LHCN-M2 (cell line): ENCODE measurements at regions not wholly inside any gene's neighbourhood (a gene's known extent, or its start where the extent isn't known, plus 50 kb on each side); places are given as distances from the start of the nearest gene placed in this dataset.
"Not testable (repeated sequence)": the region's sequence is repeated elsewhere in the genome, so short reads cannot be mapped to it uniquely, and the experiment has no call there.

Source experiments
- DNase-seq: peaks from one replicate; pipeline ENCODE4 v3.0.0-alpha.2; 2012; ENCODE audit warnings: low read depth

- DNase-seq, result no peak
These were observed 171.6 kb upstream of the NPSR1 start for GRCh38 chr7:34486371-34486770.

GRCh38 chr7:34487391-34488115 is 170.5 kb upstream of the NPSR1 start:
- DNase-seq, result no peak

DNA sequence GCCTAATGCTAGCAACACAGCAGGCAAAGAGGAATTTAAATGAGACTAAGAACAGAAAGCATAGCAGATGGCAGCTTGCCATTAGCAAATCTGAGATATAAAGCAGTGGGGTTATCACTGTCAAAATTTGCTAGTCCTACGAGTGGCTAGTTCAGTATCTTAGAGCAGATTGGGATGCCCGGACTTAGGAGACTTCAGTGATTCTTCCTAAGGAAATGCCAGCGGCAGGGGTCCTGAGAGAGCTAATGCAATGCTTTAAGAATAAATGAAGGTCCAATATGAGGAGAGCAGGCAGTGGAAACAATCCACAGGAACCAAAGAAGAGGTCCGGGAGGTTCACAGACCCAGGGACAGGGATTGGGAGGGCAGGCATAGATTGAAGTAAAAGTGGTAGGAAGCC is 169.3 kb upstream of the NPSR1 start:
- DNase-seq, result no peak

DNA sequence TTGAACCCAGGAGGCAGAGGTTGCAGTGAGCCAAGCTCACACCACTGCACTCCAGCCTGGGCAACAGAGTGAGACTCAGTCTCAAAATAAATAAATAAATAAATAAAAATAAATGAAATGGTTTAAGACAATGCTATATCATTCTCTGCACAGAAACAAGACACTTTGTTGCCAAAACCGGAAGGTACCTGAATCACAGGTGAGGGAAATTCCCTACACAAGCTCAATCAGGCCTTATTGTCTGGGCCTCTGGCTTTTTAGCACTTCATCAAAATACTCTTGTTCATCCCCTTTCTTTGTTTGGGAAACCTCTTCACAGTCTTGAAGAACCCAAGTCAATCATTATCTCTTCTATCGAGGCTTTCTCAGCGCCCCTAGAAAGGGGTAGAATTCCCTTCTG is 166.1 kb upstream of the NPSR1 start:
- DNase-seq, result no peak

- no peak for DNase-seq
These were observed 164.3 kb upstream of the NPSR1 start for GRCh38 chr7:34493752-34494151.

DNA sequence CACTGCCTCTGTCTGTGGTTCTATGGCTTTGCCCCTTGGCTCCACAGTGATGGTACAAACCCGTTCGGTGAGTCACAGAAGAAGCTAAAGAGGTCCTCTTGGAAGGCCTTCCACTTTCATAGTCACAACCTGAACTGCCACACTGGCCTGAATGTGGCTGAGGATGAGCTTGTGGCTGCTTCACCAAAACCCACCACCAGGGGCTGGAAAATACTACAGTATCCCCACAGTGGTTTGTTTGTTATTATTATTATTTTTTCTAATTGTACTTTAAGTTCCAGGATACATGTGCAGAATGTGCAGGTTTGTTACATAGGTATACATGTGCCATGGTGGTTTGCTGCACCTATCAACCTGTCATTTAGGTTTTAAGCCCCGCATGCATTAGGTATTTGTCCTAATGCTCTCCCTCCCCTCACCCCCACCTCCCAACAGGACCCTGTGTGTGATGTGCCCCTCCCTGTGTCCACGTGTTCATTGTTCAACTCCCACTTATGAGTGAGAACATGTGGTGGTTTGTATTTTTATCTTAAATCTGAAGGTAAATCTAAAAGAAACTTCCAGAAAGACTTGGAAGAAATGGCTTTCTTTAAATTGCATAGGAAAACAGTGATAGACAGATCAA is 160.8 kb upstream of the NPSR1 start:
- DNase-seq, result no peak

DNA sequence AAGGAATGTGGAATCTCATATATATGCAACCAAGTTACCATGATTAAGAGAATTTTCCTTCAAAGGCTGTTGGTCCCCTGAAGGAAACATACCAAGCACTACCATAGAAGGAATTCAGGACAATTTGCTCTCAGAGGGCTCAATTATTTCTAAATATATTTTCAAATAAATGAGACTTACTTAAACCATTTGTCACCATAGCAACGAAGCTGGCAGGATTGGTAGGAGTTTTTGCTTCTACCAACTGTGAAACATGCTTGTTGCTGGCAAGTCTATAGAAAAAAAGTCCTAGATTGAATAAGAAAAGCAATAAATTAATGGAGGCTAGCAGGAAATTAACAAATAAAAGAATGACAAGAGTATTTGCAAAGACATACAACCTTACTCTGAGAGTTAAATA is 156.9 kb upstream of the NPSR1 start:
- no peak for DNase-seq

GRCh38 chr7:34507191-34507590 is 150.8 kb upstream of the NPSR1 start:
- no peak for DNase-seq

GRCh38 chr7:34523226-34523918 is 134.6 kb upstream of the NPSR1 start:
- peak; percentile 67 for DNase-seq

GRCh38 chr7:34530259-34530658 is 127.8 kb upstream of the NPSR1 start:
- DNase-seq, result no peak

DNA sequence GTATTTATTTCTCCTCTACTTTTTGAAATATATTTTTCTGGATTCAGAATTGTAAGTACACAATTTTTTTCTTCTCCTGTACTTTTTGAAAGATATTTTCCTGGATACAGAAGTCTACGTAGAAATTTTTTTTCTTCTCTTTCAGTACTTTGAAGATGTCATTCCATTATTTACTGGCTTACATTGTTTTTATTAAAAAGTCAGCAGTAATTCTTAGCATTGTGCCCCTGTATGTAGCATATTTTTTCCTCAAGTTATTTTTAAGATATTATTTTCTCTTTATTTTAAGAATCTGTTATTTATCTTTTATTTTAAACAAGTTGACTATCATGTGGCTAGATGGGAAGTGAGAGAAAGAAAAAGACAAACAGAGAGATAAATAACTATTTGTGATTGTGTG is 119.0 kb upstream of the NPSR1 start:
- DNase-seq, result no peak

DNA sequence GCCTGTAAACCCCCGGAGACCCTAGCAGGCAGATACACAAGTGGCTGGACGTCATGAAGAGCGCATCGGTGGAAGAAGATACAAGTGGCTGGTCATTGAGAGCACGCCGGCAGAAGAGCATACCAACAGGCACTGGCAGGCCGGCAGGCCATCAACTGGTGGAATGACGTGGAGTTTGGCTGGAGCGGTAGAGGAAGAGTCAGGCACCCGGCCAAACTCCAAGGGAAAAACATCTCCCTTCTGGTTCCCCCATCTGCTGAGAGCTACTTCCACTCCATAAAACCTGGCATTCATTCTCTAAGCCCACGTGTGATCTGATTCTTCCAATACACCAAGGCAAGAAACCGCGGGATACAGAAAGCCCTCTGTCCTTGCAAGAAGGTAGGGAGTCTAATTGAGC is 113.4 kb upstream of the NPSR1 start:
- DNase-seq, result no peak

DNA sequence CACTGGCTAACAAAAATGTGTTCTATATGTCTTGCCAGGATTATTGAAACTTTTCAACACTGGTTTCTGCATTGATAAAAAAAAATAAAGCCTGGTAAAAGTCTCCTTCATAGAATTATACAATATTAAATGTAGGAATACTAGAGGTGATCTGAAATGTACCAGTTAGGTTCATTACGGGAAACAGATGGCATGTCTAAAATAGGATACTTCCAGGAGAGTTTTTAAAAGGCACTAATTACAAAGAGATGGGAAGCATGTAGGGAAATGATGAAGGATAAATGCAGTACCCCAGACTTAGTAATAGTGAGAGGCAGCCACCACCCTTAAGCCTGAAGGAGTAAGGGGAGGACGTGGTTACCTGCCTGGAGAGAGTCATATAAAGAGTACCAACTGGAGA is 107.0 kb upstream of the NPSR1 start:
- no peak for DNase-seq

GRCh38 chr7:34552502-34552901 is 105.5 kb upstream of the NPSR1 start:
- DNase-seq, result no peak

DNA sequence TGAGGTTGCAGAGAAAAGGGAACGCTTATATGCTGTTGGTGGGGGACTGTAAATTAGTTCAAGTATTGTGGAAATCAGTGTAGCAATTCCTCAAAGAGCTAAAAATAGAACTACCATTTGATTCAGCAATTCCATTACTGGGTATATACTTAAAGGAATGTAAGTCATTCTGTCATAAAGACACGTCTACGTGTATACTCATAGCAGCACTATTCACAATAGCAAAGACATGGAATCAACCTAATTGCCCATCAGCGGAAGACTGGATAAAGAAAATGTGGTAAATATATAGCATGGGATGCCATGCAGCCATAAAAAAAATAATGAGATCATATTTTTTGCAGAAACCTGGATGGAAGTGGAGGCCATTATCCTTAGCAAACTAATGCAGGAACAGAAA is 100.0 kb upstream of the NPSR1 start:
- no peak for DNase-seq

- no peak for DNase-seq
These were observed 93.9 kb upstream of the NPSR1 start for GRCh38 chr7:34564091-34564490.

DNA sequence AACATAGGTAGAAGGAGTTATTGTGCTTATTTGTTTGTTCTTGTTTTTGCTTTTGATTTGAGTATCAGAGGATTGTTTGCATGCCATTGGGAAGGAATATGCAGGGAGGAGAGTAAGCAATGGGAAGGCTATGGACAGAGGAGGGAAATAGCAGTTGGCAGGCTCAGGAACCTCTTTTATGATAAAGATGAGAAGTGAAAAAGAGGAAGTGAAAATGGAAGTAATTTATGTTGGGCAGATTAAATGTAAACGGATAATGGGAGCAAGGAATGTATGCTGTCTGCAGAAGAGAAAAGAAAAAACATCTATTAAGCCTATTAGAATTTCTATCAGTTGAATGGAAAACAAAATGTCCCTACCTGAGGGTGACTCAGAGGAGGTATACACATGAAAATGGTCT is 90.1 kb upstream of the NPSR1 start:
- no peak for DNase-seq

- no peak for DNase-seq
These were observed 87.9 kb upstream of the NPSR1 start for GRCh38 chr7:34569975-34570699.

- no peak for DNase-seq
These were observed 83.0 kb upstream of the NPSR1 start for GRCh38 chr7:34575006-34575405.

GRCh38 chr7:34577934-34578333 is 80.1 kb upstream of the NPSR1 start:
- DNase-seq, result not testable (repeated sequence)

- DNase-seq, result not testable (repeated sequence)
These were observed 76.3 kb upstream of the NPSR1 start for GRCh38 chr7:34581698-34582097.

GRCh38 chr7:34584526-34584925 is 73.5 kb upstream of the NPSR1 start:
- DNase-seq, result no peak
